GM12878 (cell line): ENCODE measurements at regions not wholly inside any gene's neighbourhood (a gene's known extent, or its start where the extent isn't known, plus 50 kb on each side); places are given as distances from the start of the nearest gene placed in this dataset.

Experiments
- ASH2L ChIP-seq: fragments of 300-600, 200-600 bp; sonication (generic); IDR thresholded peaks from 2 replicates; pipeline ENCODE4 v1.6.1; 2017; ENCODE audit warnings: low read depth, mild to moderate bottlenecking, borderline replicate concordance
- ATF2 ChIP-seq: IDR thresholded peaks from 2 replicates; pipeline ENCODE4 v1.6.1; 2012; ENCODE audit warnings: low read length, inconsistent platforms
- BACH1 ChIP-seq: fragments of 450-650 bp; IDR thresholded peaks from 2 replicates; pipeline ENCODE4 v1.6.1; 2017; ENCODE audit warnings: mild to moderate bottlenecking, borderline replicate concordance
- BHLHE40 ChIP-seq, 2 experiments: fragments of 450-650 bp in 1 of 2; IDR thresholded peaks; 2 replicates each; pipeline ENCODE4 v1.6.1; 2011 to 2017; ENCODE audit warnings: low read depth in 2 of 2, borderline replicate concordance in 1 of 2, improper control_type of control experiment in 1 of 2, low read length in 1 of 2, mild to moderate bottlenecking in 1 of 2
- BMI1 ChIP-seq: fragments of 450-650 bp; IDR thresholded peaks from 2 replicates; pipeline ENCODE4 v1.6.1; 2016; ENCODE audit warnings: mild to moderate bottlenecking, moderate library complexity, borderline replicate concordance
- CHD1 ChIP-seq: IDR thresholded peaks from 2 replicates; pipeline ENCODE4 v1.6.1; 2012; ENCODE audit warnings: low read depth, low read length, improper control_type of control experiment
- CHD2 ChIP-seq: IDR thresholded peaks from 2 replicates; pipeline ENCODE4 v1.6.1; 2011; ENCODE audit warnings: low read depth, low read length, improper control_type of control experiment, borderline replicate concordance
- DPF2 ChIP-seq: fragments of 450-650 bp; IDR thresholded peaks from 2 replicates; pipeline ENCODE4 v1.6.1; 2017; ENCODE audit warnings: mild to moderate bottlenecking
- EP300 ChIP-seq, 2 experiments: fragments of 150-350 bp in 1 of 2; IDR thresholded peaks; 2 replicates each; pipeline ENCODE4 v1.6.1; 2011 to 2012; ENCODE audit warnings: low read depth in 2 of 2, low read length in 2 of 2, borderline replicate concordance in 1 of 2, improper control_type of control experiment in 1 of 2, inconsistent platforms in 1 of 2; ENCODE audit not compliant: control insufficient read depth in 1 of 2
- HCFC1 ChIP-seq: fragments of 150-350 bp; IDR thresholded peaks from 2 replicates; pipeline ENCODE4 v1.6.1; 2014; ENCODE audit warnings: low read length
- HDAC6 ChIP-seq: fragments of 200-600 bp; sonication (generic); IDR thresholded peaks from one replicate; pipeline ENCODE4 v1.8.0; 2017; ENCODE audit warnings: antibody characterized with exemption; ENCODE audit not compliant: unreplicated experiment
- MLLT1 ChIP-seq: fragments of 450-650 bp; IDR thresholded peaks from 2 replicates; pipeline ENCODE4 v1.6.1; 2016; ENCODE audit warnings: mild to moderate bottlenecking
- NBN ChIP-seq: fragments of 450-650 bp; IDR thresholded peaks from 2 replicates; pipeline ENCODE4 v1.6.1; 2016
- NFXL1 ChIP-seq: fragments of 450-650 bp; IDR thresholded peaks from 2 replicates; pipeline ENCODE4 v1.6.1; 2017; ENCODE audit warnings: antibody characterized with exemption, mild to moderate bottlenecking, borderline replicate concordance
- NR2F1 ChIP-seq: fragments of 450-650 bp; conservative IDR thresholded peaks from 2 replicates; pipeline ENCODE4 v1.6.1; 2017; ENCODE audit warnings: mild to moderate bottlenecking
- SKIL ChIP-seq: fragments of 450-650 bp; IDR thresholded peaks from 2 replicates; pipeline ENCODE4 v1.6.1; 2017; ENCODE audit warnings: mild to moderate bottlenecking, low read depth, inconsistent platforms; ENCODE audit not compliant: poor library complexity, severe bottlenecking
- TCF7 ChIP-seq: IDR thresholded peaks from 2 replicates; pipeline ENCODE4 v1.6.1; 2014; ENCODE audit warnings: antibody characterized with exemption, borderline replicate concordance
- ZNF384 ChIP-seq: IDR thresholded peaks from 2 replicates; pipeline ENCODE4 v1.6.1; 2012; ENCODE audit warnings: low read depth, mild to moderate bottlenecking, low read length, improper control_type of control experiment, borderline replicate concordance

GRCh38 chr11:109043315-109043714, 378.4 kb downstream of the DDX10 start (continued):
- TF ChIP-seq SKIL (peak; percentile 69), CHD1 (no peak), DPF2 (peak; percentile 82), BACH1 (no peak; the same call in 1 of the 2 replicates), TCF7 (no peak), NBN (0 out of 2 replicates have a peak, but pooled peaks have one; percentile 49), ATF2 (no peak), NR2F1 (peak; percentile 54; the same call in 1 of the 2 replicates), EP300 (IDR thresholded peaks at IDR 0.05; ENCODE audit: borderline replicate concordance in 1 of 2, control insufficient read depth in 1 of 2, low read depth in 2 of 2, low read length in 2 of 2) (peak; percentile 76 to 82; a peak in 3 of 4 replicates), NFXL1 (no peak), BMI1 (peak; percentile 41; the same call in 1 of the 2 replicates), MLLT1 (0 out of 2 replicates have a peak, but pooled peaks have one; percentile 28), ASH2L (no peak), CHD2 (peak; percentile 46; the same call in 1 of the 2 replicates), BHLHE40 (IDR thresholded peaks at IDR 0.05; ENCODE audit: borderline replicate concordance in 1 of 2, low read depth in 2 of 2, low read length in 1 of 2) (peak in 1 of 2 experiments; percentile 14; a peak in 1 of 4 replicates), HDAC6 (no peak), HCFC1 (no peak), ZNF384 (no peak)
- TF ChIP-seq, all 136 proteins: peak for 16
